CD1c-positive myeloid dendritic cell (primary cell): ENCODE measurements at regions not wholly inside any gene's neighbourhood (a gene's known extent, or its start where the extent isn't known, plus 50 kb on each side); places are given as distances from the start of the nearest gene placed in this dataset.
A peak's percentile ranks its signal among the peaks of the same experiment; 100 is the strongest.

Experiments used
- DNase-seq: peaks from one replicate; pipeline ENCODE4 v3.0.0-alpha.2; 2016; ENCODE audit errors: extremely low spot score

DNA sequence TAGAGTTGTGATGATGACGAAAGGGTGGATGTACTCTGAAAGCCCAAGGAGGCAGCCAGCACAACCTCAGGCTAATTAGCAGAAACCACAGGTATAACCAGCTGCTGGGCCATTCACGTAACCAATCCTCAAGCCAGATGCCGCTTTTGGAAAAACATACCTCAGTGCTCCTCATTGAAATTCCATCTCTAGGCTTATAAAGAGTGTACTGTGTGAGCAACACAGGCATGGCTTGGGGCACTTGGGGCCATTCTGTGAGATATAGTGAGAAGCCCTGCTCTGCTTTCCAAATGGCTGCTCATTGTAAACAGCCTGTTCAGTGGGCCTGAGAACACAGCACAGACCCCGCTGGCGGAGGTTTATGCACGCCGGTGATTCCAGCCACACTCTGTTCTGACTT is 182.1 kb upstream of the HHIP start:
- DNase-seq = no peak

DNA sequence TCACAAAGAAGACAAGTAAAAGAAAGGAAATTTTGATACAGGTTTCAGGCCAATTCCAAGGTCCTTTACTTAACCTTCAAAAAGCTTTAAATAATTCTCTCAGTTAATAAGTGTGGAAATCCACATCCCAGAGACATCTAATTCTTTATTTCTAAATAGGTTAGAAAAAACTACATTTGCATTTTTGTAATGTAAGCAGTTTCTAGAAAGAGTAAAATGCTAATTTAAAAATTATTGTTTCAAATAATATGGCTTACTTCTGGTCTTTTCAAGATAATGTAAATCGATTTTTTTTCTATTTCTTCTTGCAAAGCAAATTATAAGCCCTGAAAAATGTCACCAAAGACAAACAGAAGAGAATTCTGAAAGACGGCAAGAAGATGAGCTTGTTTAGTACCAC is 180.4 kb upstream of the HHIP start:
- no peak for DNase-seq

DNA sequence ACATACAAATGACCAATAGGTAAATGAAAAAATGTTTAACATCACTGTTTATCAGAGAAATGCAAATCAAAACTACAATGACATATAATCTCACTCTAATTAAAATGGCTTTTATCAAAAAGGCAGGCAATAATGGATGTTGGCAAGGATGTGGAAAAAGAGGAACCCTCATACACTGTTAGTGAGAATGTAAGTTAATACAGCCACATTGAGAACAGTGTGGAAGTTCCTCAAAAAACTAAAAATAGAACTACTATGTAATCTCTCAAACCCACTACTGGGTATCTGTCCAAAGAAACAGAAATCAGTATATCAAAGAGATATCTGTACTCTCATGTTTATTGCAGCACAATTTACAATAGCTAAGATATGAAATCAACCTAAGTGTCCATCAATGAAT is 165.9 kb upstream of the HHIP start:
- peak; percentile 5 for DNase-seq

DNA sequence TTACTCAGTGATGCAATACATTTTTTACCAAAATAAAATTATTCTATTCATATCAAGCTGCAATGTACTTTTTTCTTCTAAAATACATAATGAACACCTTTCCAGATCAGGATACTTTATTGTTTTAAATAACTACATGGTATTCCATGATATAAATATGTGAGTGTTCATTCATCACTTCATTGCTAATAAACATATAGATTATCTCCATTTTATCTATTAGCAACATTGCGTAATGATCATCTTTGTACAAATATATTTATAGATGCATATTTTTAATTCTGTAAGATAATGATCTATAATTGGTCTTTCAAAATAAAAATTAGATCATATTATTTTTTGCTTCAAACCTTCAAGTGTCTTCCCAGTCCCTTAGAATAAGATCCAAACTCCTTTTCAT is 156.1 kb upstream of the HHIP start:
- DNase-seq = no peak

DNA sequence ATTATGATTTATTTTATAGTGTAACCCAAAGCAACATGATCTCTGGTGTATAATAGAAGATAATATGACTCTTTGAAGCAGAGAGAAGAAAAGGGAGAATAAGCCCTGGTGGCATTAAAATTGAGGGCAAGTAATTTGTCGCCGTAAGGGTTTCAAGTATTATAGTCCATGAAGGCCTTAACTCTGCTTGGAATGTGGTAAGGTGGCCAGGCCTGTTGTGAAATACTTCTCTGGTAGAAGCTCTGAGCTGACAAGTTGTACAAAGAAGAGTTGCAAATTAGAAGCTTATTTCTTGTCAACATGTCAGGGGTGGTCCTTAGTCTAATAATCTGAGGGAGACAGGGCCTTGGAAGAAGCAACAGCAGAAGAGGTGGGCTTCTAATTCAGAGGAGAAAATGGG is 151.7 kb upstream of the HHIP start:
- no peak for DNase-seq

DNA sequence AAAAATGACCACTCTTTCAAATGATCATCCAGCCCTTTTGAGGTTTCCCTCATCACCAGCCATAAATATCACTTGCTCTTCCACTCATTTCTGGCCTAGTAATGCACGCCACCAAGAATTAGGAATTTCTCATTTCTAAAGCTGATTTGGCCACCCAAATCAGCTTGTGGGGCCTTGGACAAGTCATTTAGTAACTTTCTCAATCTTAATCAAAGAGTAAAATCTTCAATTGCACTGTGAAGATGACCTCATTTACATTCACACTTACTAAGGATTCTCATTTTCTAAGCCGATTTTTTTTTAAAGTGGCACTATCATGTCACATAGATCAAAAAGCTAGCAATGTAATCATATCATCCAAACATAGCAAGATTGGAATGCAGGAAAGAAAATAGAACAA is 150.0 kb upstream of the HHIP start:
- DNase-seq = no peak

DNA sequence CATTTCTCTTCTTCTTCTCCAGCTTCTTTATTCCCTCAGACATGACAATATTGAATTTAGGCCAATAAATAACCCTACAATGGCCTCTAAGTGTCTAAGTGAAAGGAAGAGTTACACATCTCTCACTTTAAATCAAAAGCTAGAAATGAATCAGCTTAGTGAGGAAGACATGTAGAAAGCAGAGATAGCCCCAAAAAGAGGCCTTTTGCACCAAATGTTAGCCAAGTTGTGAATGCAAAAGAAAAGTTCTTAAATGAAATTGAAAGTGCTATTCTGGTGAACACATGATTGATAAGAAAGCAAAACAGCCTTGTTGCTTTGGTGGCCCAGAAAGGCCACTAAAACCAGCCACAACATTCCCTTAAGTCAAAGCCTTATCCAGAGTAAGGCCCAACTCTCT is 146.2 kb upstream of the HHIP start:
- no peak for DNase-seq

DNA sequence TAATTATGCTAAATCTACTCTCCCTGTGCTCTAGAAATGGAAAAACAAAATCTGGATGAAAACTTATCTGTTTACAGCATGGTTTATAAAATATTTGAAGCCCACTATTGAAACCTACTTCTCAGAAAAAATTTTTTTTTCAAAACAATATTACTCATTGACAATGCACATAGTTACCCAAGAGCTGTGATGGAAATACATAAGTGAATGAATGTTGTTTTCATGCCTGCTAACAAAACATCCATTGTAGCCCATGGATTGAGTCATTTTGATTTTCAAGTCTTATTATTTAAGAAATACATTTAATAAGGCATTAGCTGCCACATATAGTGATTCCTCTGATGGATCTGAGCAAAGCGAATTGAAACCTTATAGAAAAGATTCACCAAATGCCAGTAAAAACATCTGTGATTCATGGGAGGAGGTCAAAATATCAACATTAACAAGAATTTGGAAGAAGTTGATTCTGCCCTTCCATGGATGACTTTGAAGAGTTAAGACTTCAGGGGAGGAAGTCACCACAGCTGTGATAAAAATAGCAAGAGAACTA is 144.7 kb upstream of the HHIP start:
- no peak for DNase-seq

DNA sequence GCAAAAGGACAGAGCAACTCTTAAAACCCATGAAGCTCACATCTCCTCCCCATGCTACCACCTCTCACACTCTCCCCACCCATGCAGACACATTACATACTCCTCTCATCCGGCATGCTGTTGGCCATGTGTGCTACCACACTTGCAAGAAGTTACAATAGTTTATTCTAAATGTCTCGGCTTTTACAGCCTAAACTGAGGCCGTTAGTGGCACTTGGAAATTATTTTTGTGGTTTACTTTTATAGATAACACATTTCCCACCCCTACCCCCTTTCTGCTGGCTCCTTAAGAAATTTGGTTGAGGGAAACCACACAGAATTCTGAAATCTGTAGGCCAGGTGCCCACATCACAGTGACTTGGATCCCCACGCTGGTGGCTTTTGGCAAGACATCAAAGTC is 141.1 kb upstream of the HHIP start:
- no peak for DNase-seq

DNA sequence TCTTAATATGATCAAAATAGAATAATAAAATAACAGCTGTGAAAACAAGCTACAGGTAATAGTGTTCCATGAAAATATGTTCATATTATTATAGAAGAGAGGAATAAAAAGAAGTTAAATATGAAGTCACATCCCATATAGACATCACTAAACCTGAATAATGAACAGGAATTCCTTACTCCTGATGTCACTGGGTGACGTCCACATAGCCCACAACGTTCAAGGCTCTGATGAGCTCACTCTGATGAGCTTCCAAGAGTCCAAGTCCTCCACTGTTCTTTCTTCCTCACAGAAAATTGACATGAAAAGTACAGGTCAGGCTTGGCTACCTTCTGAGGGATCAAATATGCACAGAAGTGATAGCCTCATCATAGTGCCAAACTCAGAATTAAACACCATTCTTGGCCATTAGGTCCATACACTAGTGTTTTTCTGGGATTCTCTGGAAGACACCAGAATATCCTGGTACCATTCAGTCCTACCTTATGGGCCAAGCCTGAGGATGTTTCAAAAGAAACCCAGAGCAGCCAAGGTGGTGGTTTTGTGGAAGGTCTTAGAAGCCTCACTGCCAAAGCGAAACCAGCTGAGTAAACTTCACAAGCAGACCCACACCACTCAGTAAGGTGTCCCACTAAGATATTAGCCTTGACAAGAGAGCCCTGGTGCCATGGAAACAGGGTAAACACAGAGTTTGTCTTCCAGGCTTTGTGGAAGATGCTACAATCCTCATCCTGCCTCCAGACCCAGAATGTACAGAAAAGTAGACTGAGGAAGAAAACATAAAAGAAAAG is 138.4 kb upstream of the HHIP start:
- DNase-seq = no peak

DNA sequence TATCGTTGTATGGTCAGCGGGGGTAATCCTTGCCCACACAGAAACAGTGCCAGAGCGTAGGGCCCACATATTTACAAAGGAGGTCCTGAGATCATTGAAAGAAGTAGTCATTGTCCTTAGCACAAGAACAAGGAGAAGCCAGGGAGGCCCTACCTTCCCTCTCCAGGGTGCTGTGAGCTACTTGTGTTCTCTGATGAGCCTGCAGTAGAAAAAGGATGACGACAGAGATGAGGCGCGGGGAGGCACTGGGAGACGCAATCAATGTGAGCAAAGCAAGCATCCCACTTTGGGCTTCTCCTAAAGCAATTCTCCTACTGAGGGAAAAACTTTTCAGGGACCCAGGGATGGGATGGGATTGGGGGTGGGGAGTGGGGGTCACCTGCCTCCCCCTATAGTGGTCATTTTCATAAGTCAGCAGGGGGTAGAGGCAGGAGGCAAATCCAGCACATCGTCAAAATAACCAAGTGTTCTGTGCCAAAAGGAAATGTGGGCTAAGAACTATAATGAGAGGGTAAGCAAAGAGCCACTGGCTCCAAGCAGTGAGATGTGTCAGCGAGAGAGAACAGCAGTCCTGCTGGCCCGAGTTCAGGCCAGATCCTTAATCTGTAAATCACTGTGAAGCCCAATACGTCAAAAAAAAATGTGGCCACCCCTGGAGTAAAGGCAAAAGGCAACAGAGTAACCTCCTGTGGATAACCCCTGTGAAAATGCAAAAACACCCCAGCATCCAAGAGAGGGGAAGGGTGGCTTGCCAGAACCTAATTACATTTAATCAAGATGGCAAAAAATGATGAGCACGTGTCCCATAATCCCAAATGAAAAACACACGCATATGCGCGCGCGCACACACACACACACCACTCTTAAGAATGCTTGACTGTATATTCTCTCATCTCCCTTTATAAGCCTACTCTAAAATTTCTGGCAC is 136.6 kb upstream of the HHIP start:
- no peak for DNase-seq

DNA sequence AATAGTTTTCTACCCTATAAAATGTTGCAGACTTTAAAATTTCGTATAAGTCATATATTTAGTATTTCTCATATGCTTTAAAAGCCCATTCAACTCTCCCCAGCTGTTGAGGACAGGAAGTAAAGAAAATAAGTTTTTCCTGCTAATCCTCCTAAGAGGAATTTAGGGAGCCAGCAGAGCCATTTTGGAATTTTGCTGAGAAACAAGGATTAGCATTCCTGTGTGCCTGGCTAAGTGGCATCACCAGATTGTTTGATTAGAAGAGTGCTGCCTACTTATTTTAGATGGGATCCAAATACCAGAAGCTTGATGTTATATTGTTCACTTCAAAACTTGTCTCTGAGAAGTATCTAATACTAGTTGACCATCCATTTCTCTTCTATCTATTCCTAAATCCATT is 131.2 kb upstream of the HHIP start:
- DNase-seq = no peak

DNA sequence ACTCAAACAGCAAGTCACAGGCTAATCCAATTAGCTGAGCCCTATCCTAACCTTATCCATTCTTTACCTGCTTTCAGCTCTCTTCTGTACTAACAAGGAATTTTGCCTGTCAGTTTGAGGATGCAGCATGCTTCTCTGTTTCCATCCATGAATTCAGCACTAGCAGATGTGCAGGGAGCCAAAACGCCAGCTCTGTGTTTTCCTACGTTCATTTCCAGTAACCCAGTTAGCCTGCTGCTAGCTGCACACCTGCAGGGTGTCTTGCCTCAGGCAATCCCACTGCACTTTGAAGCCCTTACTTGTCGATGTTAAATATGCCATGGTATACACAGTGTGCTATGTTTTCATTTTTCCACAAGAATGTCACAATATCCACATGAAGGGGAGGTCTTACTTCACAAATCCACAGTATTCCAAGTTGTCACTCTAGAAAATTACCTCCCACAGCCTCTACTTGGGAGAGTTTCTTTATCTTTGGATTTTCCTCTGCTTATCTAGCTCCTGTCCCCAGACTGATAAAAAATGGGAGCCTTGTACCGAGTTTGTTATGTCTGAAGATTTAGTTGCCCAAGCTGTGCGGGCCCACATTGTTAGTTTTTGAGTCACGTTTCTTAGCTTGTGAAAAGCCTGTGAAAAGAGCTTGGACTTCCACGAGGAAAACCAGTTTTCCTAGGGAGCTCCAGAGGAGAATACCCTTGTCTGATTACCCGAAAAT is 127.6 kb upstream of the HHIP start:
- no peak for DNase-seq

DNA sequence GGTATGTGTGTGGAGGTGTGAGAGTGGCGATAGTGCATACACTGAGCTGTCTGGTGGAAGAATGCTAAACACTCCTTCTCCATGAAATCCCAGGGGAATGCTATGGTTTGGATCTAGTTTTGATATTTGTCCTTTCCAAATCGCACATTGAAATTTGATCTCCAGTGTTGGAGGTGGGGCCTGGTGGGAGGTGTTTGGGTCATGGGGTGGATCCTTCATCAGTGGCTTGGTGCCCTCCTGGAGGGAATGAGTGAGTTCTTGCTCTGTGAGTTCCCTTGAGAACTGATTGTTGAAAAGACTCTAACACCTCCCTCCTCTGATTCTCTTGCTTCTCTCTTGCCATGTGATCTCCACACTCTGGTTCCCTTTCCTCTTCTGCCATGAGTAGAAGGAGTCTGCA is 114.1 kb upstream of the HHIP start:
- no peak for DNase-seq

DNA sequence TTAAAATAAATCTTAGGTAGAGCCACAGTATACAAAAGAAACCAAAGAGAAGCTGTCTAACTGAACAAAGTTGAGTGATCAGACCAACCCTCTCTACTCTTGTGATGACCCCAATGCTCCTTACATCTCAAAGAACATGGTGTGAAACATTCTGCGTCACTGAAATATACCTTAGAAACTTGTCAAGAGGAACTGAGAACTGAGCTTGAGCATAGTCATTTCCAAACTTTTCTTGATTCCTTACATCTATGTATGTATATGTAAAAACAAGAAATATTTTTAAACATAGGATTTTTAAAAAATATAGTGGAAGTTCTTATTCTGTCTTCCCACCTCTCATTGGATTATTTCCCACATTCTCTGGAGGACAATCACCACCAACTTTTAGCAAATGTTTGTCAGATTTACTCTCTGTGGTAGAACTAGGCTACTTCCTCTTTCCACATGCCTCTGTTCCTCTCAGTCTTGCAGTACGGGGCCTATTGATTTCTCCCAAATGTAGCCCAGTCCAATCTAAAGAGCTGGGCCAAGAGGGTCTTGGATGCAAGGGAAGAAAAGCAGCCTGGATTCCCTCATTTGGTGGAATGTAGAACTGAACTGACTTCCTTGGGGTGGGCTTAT is 98.2 kb upstream of the HHIP start:
- peak; percentile 34 for DNase-seq

DNA sequence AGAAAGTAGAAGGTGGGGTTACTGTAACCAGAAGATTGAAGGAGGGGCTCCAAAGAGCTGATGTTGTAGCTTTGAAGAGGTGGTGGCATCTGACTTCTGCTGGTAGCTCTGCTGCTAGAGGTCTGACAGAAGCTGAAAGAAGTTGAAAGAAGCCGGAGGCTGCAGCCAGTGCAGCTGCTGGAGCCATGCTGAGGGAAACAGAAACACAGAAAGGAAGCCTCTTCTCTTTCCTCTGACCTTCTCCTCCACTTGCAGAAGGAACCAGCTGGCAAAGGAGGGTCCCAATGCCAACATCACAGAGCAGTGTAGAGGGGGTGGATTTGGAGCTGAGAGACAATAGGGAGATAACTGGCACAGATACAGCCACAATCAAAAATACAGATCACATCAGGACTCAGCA is 89.3 kb upstream of the HHIP start:
- no peak for DNase-seq

DNA sequence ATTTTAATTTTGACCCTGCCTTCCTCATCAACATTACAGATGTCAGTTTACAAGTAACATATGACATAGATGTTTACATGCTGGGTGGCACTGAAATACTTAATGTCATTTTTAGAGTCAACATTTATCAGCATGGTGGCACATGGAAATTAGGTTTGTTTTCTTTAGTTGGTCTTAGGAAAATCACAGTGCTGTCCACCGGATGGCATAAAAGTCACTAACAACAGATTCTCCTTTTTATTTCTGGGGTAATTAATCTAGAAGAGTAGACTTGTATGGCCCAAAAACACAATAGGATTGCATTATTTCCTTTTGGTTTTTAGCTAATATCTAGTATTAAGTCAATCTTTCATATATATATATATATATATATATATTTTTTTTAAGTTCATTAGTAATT is 88.6 kb upstream of the HHIP start:
- no peak for DNase-seq

DNA sequence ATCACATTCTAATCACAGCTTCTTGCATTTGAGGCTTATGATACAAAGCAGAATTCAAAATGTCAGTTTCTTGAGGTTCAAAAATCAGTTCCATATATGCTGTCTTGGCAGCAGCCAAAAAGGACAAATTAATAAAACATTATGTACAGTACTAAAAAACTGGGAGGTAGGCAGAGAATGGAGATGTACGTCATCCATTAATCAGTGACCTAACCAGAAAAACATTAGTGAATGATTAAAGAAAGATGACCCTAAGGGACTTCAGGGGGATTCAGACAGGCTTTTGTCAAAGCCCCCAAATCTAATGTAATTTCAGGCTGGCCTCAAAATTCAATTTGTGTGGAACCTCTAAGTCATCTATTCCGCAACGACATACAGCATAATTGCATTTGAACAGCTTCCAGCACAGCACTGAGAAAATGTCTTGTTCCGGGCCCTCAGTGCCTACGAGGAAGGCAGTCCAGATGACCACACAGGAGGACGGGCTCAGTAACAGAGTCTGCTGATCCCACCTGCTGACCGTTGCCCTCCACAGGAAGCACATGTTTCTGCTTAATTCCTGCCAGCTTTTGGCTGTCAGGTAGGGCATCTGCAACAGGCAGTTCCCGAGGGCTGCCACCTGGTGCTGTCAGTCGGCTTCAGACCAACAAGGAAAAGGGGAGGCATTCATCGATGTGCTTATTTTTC is 83.8 kb upstream of the HHIP start:
- no peak for DNase-seq

DNA sequence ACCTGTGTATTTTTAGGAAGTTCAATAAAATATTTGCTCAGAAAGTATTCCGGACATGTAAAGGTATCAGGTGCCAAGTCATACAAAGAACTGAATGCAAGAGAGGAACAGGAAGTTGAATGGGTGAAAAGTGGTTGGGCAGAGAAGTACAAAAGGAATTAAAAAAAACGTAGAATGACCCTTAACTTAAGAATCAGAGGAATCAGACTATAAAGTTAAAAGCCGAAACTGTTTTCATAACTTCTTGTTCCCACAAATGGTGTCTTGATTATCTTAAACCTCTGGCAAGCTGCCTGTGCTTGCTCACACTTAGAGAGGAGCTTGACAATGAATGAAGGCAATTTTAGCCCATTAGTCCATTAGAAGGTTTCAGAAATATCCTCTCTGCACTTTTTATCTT is 81.6 kb upstream of the HHIP start:
- DNase-seq = no peak

DNA sequence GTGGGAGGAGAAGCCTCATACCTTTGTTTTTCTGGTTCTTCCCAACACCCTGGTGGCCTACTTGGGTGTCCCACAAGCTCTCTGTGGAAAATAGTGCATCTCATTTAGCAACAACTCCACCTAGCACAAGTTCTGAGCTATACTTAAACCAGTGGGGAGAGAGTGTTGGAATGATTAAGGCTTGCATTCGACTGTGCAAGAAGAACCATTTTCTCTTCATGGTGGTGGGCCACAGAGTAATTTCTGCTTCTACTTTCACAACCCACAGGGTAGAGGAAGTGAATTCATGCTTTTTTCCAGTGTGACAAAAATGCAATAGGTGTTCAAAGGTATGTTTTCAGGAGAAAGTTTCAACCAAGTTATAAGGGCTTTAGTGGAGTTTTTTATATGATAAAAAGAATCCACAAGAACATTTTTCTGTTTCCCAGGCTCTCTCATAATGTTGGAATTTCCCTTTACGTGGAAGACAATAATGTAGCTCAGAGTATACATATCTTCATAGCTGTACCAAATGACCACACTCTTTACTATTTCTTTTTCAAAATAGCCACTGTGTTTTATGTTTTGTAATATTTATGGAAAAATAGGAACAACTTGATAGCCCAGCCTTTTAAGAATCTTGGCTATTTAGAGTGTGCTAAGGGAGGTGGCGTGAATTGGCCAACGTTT is 80.3 kb upstream of the HHIP start:
- no peak for DNase-seq

DNA sequence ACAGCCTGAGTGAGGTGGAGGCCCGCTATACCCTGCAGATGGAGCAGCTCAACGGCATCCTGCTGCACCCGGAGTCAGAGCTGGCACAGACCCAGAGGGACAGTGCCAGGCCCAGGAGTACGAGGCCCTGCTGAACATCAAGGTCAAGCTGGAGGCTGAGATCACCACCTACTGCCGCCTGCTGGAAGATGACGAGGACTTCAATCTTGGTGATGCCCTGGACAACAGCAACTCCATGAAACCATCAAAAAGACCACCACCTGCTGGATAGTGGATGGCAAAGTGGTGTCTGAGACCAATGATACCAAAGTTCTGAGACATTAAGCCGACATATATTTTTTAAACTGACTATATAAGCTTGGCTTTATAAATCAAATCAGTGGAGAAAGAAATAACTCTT is 73.3 kb upstream of the HHIP start:
- no peak for DNase-seq
